ENCODE measurements at regions not wholly inside any gene's neighbourhood (a gene's known extent, or its start where the extent isn't known, plus 50 kb on each side); places are given as distances from the start of the nearest gene placed in this dataset.
"Not testable (repeated sequence)": the region's sequence is repeated elsewhere in the genome, so short reads cannot be mapped to it uniquely, and the experiment has no call there.

GRCh38 chr10:124320778-124321432 lies 97.8 kb downstream of the OAT start:
- no peak for DNase-seq (ENCODE audit: low read depth)
- TF ChIP-seq CTCF (IDR thresholded peaks at IDR 0.05; ENCODE audit: insufficient read depth, low read depth, low read length) = no peak
- H3K4me3 ChIP-seq (ENCODE audit: low read depth, low read length) = no peak overlapping the region

GRCh38 chr10:124319926-124320391 lies 98.8 kb downstream of the OAT start:
- no peak overlapping the region for H3K4me3 ChIP-seq (ENCODE audit: low read depth, low read length)
- TF ChIP-seq CTCF (IDR thresholded peaks at IDR 0.05; ENCODE audit: insufficient read depth, low read depth, low read length) = no peak
- peak; percentile 39 for DNase-seq (ENCODE audit: low read depth)

- not testable (repeated sequence) for DNase-seq (ENCODE audit: low read depth); H3K4me3 ChIP-seq (ENCODE audit: low read depth, low read length)
Measured at GRCh38 chr10:124319520-124319919, 99.2 kb downstream of the OAT start.

- no peak overlapping the region for H3K4me3 ChIP-seq (ENCODE audit: low read depth, low read length)
- no peak for DNase-seq (ENCODE audit: low read depth)
- TF ChIP-seq CTCF (IDR thresholded peaks at IDR 0.05; ENCODE audit: insufficient read depth, low read depth, low read length) = no peak
Measured at GRCh38 chr10:124318811-124319210, 99.9 kb downstream of the OAT start.

- TF ChIP-seq CTCF (IDR thresholded peaks at IDR 0.05; ENCODE audit: insufficient read depth, low read depth, low read length) = no peak
- no peak overlapping the region for H3K4me3 ChIP-seq (ENCODE audit: low read depth, low read length)
- no peak for DNase-seq (ENCODE audit: low read depth)
Measured at GRCh38 chr10:124318076-124318475, 100.6 kb downstream of the OAT start.

- no peak for DNase-seq (ENCODE audit: low read depth)
- no peak overlapping the region for H3K4me3 ChIP-seq (ENCODE audit: low read depth, low read length)
- TF ChIP-seq CTCF (IDR thresholded peaks at IDR 0.05; ENCODE audit: insufficient read depth, low read depth, low read length) = no peak
Measured at GRCh38 chr10:124316326-124316725, 102.4 kb downstream of the OAT start.

GRCh38 chr10:124315591-124316270 lies 103.0 kb downstream of the OAT start:
- H3K4me3 ChIP-seq (ENCODE audit: low read depth, low read length) = no peak overlapping the region
- DNase-seq (ENCODE audit: low read depth) = no peak
- no peak for TF ChIP-seq CTCF (IDR thresholded peaks at IDR 0.05; ENCODE audit: insufficient read depth, low read depth, low read length)

Data from fibroblast of villous mesenchyme (primary cell).